Skeletal muscle tissue (tissue), 3 donors: ENCODE measurements at regions not wholly inside any gene's neighbourhood (a gene's known extent, or its start where the extent isn't known, plus 50 kb on each side); places are given as distances from the start of the nearest gene placed in this dataset.

Experiments
- H3K27ac ChIP-seq: one replicate; pipeline ENCODE4 v1.7.0; 2013; ENCODE audit warnings: mild to moderate bottlenecking, low read depth, low read length, inconsistent platforms
- H3K27me3 ChIP-seq, 3 donors: one replicate each; pipeline ENCODE4 v1.7.0; 2013; ENCODE audit warnings: low read length in 3 of 3; ENCODE audit not compliant: control insufficient read depth in 3 of 3, insufficient read depth in 3 of 3
- H3K36me3 ChIP-seq, 3 donors: one replicate each; pipeline ENCODE4 v1.7.0; 2013; ENCODE audit warnings: low read length in 3 of 3; ENCODE audit not compliant: control insufficient read depth in 3 of 3, insufficient read depth in 3 of 3
- H3K4me1 ChIP-seq, 3 donors: one replicate each; pipeline ENCODE4 v1.7.0; 2013; ENCODE audit warnings: low read length in 3 of 3, mild to moderate bottlenecking in 3 of 3; ENCODE audit not compliant: control insufficient read depth in 3 of 3, insufficient read depth in 3 of 3
- H3K4me3 ChIP-seq, 3 donors: one replicate each; pipeline ENCODE4 v1.7.0; 2013; ENCODE audit warnings: low read length in 3 of 3
- H3K9ac ChIP-seq, 3 donors: one replicate each; pipeline ENCODE4 v1.7.0; 2013; ENCODE audit warnings: low read length in 3 of 3, mild to moderate bottlenecking in 3 of 3, moderate library complexity in 2 of 3, low read depth in 1 of 3
- H3K9me3 ChIP-seq, 3 donors: one replicate each; pipeline ENCODE4 v1.7.0; 2013; ENCODE audit warnings: low read length in 3 of 3; ENCODE audit not compliant: control insufficient read depth in 3 of 3
- donor health status: Osteomylitis.

- no peaks in the 10 kb centered on the region for H3K36me3 ChIP-seq
- H3K9me3 ChIP-seq: no peaks in the 10 kb centered on the region
- no peak overlapping the region for H3K27ac ChIP-seq
- no peaks in the 10 kb centered on the region for H3K4me1 ChIP-seq
- no peak overlapping the region for H3K4me3 ChIP-seq
- H3K27me3 ChIP-seq: no peaks in the 10 kb centered on the region
- H3K9ac ChIP-seq: no peak overlapping the region
These were observed 248.3 kb downstream of the TTC32 start for GRCh38 chr2:19653509-19653908.

GRCh38 chr2:19652811-19653210, 249.0 kb downstream of the TTC32 start:
- no peak overlapping the region for H3K9ac ChIP-seq
- H3K4me3 ChIP-seq: no peak overlapping the region
- no peaks in the 10 kb centered on the region for H3K36me3 ChIP-seq
- H3K9me3 ChIP-seq: no peaks in the 10 kb centered on the region
- no peaks in the 10 kb centered on the region for H3K4me1 ChIP-seq
- H3K27ac ChIP-seq: no peak overlapping the region
- H3K27me3 ChIP-seq: no peaks in the 10 kb centered on the region

- H3K4me1 ChIP-seq: no peaks in the 10 kb centered on the region
- no peaks in the 10 kb centered on the region for H3K36me3 ChIP-seq
- H3K9ac ChIP-seq: no peak overlapping the region
- H3K27ac ChIP-seq: no peak overlapping the region
- no peaks in the 10 kb centered on the region for H3K27me3 ChIP-seq
- H3K4me3 ChIP-seq: no peak overlapping the region
- no peaks in the 10 kb centered on the region for H3K9me3 ChIP-seq
These were observed 250.3 kb downstream of the TTC32 start for GRCh38 chr2:19651466-19651865.

- Histone ChIP-seq H3K27ac (no peak overlapping the region), H3K9me3 (no peaks in the 10 kb centered on the region), H3K4me3 (no peak overlapping the region), H3K9ac (no peak overlapping the region), H3K4me1 (no peaks in the 10 kb centered on the region), H3K36me3 (no peaks in the 10 kb centered on the region), H3K27me3 (no peaks in the 10 kb centered on the region)
These were observed 251.9 kb downstream of the TTC32 start for GRCh38 chr2:19649785-19650380.

GRCh38 chr2:19649142-19649541, 252.6 kb downstream of the TTC32 start:
- Histone ChIP-seq H3K9ac (no peak overlapping the region), H3K4me3 (no peak overlapping the region), H3K27ac (no peak overlapping the region), H3K9me3 (no peaks in the 10 kb centered on the region), H3K4me1 (no peaks in the 10 kb centered on the region), H3K27me3 (no peaks in the 10 kb centered on the region), H3K36me3 (no peaks in the 10 kb centered on the region)

GRCh38 chr2:19648583-19648982, 253.2 kb downstream of the TTC32 start:
- H3K36me3 ChIP-seq: no peaks in the 10 kb centered on the region
- H3K4me3 ChIP-seq: no peak overlapping the region
- no peaks in the 10 kb centered on the region for H3K4me1 ChIP-seq
- no peak overlapping the region for H3K27ac ChIP-seq
- H3K9ac ChIP-seq: no peak overlapping the region
- H3K27me3 ChIP-seq: no peaks in the 10 kb centered on the region
- no peaks in the 10 kb centered on the region for H3K9me3 ChIP-seq

GRCh38 chr2:19646987-19647386, 254.8 kb downstream of the TTC32 start:
- Histone ChIP-seq H3K36me3 (no peaks in the 10 kb centered on the region), H3K27me3 (no peaks in the 10 kb centered on the region), H3K4me1 (no peaks in the 10 kb centered on the region), H3K27ac (no peak overlapping the region), H3K4me3 (no peak overlapping the region), H3K9me3 (no peaks in the 10 kb centered on the region), H3K9ac (no peak overlapping the region)

- Histone ChIP-seq H3K36me3 (no peaks in the 10 kb centered on the region), H3K9ac (no peak overlapping the region), H3K4me3 (no peak overlapping the region), H3K27ac (no peak overlapping the region), H3K4me1 (no peaks in the 10 kb centered on the region), H3K9me3 (no peaks in the 10 kb centered on the region), H3K27me3 (no peaks in the 10 kb centered on the region)
These were observed 257.0 kb downstream of the TTC32 start for GRCh38 chr2:19644763-19645162.

- Histone ChIP-seq H3K4me1 (no peaks in the 10 kb centered on the region), H3K27me3 (no peaks in the 10 kb centered on the region), H3K27ac (no peak overlapping the region), H3K4me3 (no peak overlapping the region), H3K9ac (no peak overlapping the region), H3K9me3 (no peaks in the 10 kb centered on the region), H3K36me3 (no peaks in the 10 kb centered on the region)
These were observed 258.7 kb downstream of the TTC32 start for GRCh38 chr2:19643117-19643518.

GRCh38 chr2:19642501-19642900, 259.3 kb downstream of the TTC32 start:
- Histone ChIP-seq H3K9me3 (no peaks in the 10 kb centered on the region), H3K4me3 (no peak overlapping the region), H3K27ac (no peak overlapping the region), H3K9ac (no peak overlapping the region), H3K4me1 (no peaks in the 10 kb centered on the region), H3K36me3 (no peaks in the 10 kb centered on the region), H3K27me3 (no peaks in the 10 kb centered on the region)
